Peyer's patch (tissue), 4 donors: ENCODE measurements at regions not wholly inside any gene's neighbourhood (a gene's known extent, or its start where the extent isn't known, plus 50 kb on each side); places are given as distances from the start of the nearest gene placed in this dataset.

Source experiments
- DNase-seq, 3 donors: peaks; one replicate each; pipeline ENCODE4 v3.0.0-alpha.2; 2017 to 2019
- H3K27ac ChIP-seq, 4 donors: fragments of 200-600 bp; sonication (generic); one replicate each; pipeline ENCODE4 v1.5.1; 2016 to 2019
- H3K27me3 ChIP-seq, 2 donors: fragments of 200-600 bp; sonication (generic); one replicate each; pipeline ENCODE4 v1.5.1; 2019
- H3K36me3 ChIP-seq, 3 donors: fragments of 200-600 bp; sonication (generic); one replicate each; pipeline ENCODE4 v1.5.1; 2016 to 2019
- H3K4me1 ChIP-seq, 4 donors: fragments of 200-600 bp; sonication (generic); one replicate each; pipeline ENCODE4 v1.5.1; 2016 to 2019
- H3K4me3 ChIP-seq, 4 donors: fragments of 200-600 bp; sonication (generic); 1 replicate in 3 of 4; 2 replicates in 1 of 4; pipeline ENCODE4 v1.5.1; 2016 to 2019; ENCODE audit warnings: mild to moderate bottlenecking in 1 of 4
- H3K9me3 ChIP-seq, 4 donors: fragments of 200-600 bp; sonication (generic); one replicate each; pipeline ENCODE4 v1.5.1; 2016 to 2019; ENCODE audit warnings: mild to moderate bottlenecking in 1 of 4
- POLR2A ChIP-seq, 2 donors: fragments of 450-650 bp; IDR thresholded peaks; one replicate each; pipeline ENCODE4 v1.5.1; 2017; ENCODE audit warnings: antibody characterized with exemption in 2 of 2, mild to moderate bottlenecking in 2 of 2, moderate library complexity in 2 of 2
- TF ChIP-seq, protein P1 (sequence below), 6 experiments: fragments of 450-650 bp in 4 of 6; fragments of 200-600 bp in 2 of 6; sonication (generic) in 1 of 6; IDR thresholded peaks; one replicate each; pipeline ENCODE4 v1.5.1; 2017 to 2019; ENCODE audit warnings: antibody characterized with exemption in 6 of 6, mild to moderate bottlenecking in 3 of 6, moderate library complexity in 1 of 6

GRCh38 chr14:85041618-85042017, 488.3 kb upstream of the FLRT2 start:
- Histone ChIP-seq H3K4me1 (no peaks in the 10 kb centered on the region), H3K27ac (no peak overlapping the region), H3K9me3 (no peaks in the 10 kb centered on the region), H3K27me3 (no peaks in the 10 kb centered on the region), H3K36me3 (no peaks in the 10 kb centered on the region), H3K4me3 (no peak overlapping the region)
- DNase-seq: no peak
- TF ChIP-seq POLR2A (IDR thresholded peaks at IDR 0.05): no peak
- TF ChIP-seq, protein P1, sequence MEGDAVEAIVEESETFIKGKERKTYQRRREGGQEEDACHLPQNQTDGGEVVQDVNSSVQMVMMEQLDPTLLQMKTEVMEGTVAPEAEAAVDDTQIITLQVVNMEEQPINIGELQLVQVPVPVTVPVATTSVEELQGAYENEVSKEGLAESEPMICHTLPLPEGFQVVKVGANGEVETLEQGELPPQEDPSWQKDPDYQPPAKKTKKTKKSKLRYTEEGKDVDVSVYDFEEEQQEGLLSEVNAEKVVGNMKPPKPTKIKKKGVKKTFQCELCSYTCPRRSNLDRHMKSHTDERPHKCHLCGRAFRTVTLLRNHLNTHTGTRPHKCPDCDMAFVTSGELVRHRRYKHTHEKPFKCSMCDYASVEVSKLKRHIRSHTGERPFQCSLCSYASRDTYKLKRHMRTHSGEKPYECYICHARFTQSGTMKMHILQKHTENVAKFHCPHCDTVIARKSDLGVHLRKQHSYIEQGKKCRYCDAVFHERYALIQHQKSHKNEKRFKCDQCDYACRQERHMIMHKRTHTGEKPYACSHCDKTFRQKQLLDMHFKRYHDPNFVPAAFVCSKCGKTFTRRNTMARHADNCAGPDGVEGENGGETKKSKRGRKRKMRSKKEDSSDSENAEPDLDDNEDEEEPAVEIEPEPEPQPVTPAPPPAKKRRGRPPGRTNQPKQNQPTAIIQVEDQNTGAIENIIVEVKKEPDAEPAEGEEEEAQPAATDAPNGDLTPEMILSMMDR (IDR thresholded peaks at IDR 0.05): no peak

DNA sequence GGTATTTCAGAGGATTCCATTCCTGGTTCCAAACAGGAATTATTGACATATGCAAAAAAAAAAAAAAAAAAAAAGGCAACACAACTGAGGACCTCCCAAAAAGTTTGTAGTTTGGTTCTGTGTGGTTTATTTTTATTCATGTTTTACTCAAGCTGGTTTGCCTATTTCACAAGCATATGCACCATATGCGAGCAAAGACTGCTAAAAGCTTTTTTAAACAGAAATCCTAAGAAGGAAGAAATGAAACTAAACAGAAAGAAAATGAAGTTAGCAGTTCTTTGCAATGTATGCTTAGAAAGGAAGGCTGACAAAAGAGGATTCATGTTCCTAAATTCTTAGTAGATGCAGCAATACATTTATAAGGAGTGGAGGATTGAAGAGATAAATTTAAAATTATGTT, 487.6 kb upstream of the FLRT2 start:
- H3K4me3 ChIP-seq: no peak overlapping the region
- TF ChIP-seq, protein P1 (IDR thresholded peaks at IDR 0.05): no peak
- H3K27ac ChIP-seq: no peak overlapping the region
- no peaks in the 10 kb centered on the region for H3K9me3 ChIP-seq
- no peaks in the 10 kb centered on the region for H3K27me3 ChIP-seq
- no peaks in the 10 kb centered on the region for H3K36me3 ChIP-seq
- no peaks in the 10 kb centered on the region for H3K4me1 ChIP-seq
- DNase-seq: no peak

- no peak for DNase-seq
- H3K36me3 ChIP-seq: no peaks in the 10 kb centered on the region
Measured at GRCh38 chr14:85050180-85050579, 479.8 kb upstream of the FLRT2 start.

DNA sequence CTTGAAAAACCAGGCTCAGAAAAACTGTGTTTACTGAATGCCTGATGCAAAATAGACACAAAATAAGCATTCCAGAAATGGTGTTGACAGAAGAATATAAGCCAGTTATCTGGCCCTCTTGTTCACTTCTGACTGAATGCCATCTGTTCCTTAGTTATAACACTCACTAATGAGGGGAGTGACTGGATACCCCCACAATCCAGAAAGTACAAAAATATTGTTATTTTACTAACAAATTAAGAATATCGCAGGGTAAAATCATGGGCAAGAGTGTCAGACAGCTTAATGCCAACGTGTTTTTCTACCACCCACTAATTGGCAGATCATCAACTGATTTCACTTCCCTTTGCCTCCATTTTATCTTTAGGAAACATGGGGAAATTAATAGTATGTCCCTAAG, 477.3 kb upstream of the FLRT2 start:
- Histone ChIP-seq H3K4me1 (no peaks in the 10 kb centered on the region), H3K27ac (no peak overlapping the region), H3K36me3 (no peaks in the 10 kb centered on the region), H3K9me3 (peaks cover 0 to 8% (median 0%) of the 10 kb centered on the region in 4 donors), H3K4me3 (no peak overlapping the region), H3K27me3 (no peaks in the 10 kb centered on the region)
- TF ChIP-seq, protein P1 (IDR thresholded peaks at IDR 0.05): no peak
- TF ChIP-seq POLR2A (IDR thresholded peaks at IDR 0.05): no peak
- no peak for DNase-seq

More at GRCh38 chr14:85050180-85050579, 479.8 kb upstream of the FLRT2 start:
- peaks cover 0 to 8% (median 0%) of the 10 kb centered on the region in 4 donors for H3K9me3 ChIP-seq
- H3K4me3 ChIP-seq: no peak overlapping the region
- no peak for TF ChIP-seq POLR2A (IDR thresholded peaks at IDR 0.05)
- TF ChIP-seq, protein P1 (IDR thresholded peaks at IDR 0.05): no peak
- H3K27ac ChIP-seq: no peak overlapping the region
- H3K4me1 ChIP-seq: no peaks in the 10 kb centered on the region
- no peaks in the 10 kb centered on the region for H3K27me3 ChIP-seq

- Histone ChIP-seq H3K36me3 (no peaks in the 10 kb centered on the region), H3K4me3 (no peak overlapping the region), H3K27ac (no peak overlapping the region), H3K27me3 (no peaks in the 10 kb centered on the region), H3K9me3 (peaks cover 0 to 8% (median 0%) of the 10 kb centered on the region in 4 donors), H3K4me1 (no peaks in the 10 kb centered on the region)
- no peak for DNase-seq
- TF ChIP-seq, protein P1 (IDR thresholded peaks at IDR 0.05): no peak
- no peak for TF ChIP-seq POLR2A (IDR thresholded peaks at IDR 0.05)
Measured at GRCh38 chr14:85054178-85054577, 475.8 kb upstream of the FLRT2 start.

GRCh38 chr14:85056267-85056666, 473.7 kb upstream of the FLRT2 start:
- Histone ChIP-seq H3K27ac (no peak overlapping the region), H3K4me3 (no peak overlapping the region), H3K27me3 (no peaks in the 10 kb centered on the region), H3K9me3 (peaks cover 0 to 8% (median 0%) of the 10 kb centered on the region in 4 donors), H3K4me1 (no peaks in the 10 kb centered on the region), H3K36me3 (no peaks in the 10 kb centered on the region)
- no peak for DNase-seq
- TF ChIP-seq, protein P1 (IDR thresholded peaks at IDR 0.05): no peak
- TF ChIP-seq POLR2A (IDR thresholded peaks at IDR 0.05): no peak
